Spleen (tissue), 7 donors: ENCODE measurements at regions not wholly inside any gene's neighbourhood (a gene's known extent, or its start where the extent isn't known, plus 50 kb on each side); places are given as distances from the start of the nearest gene placed in this dataset.

Experiments used
- POLR2AphosphoS5 ChIP-seq, 3 donors: sonication (generic); formaldehyde crosslinking; IDR thresholded peaks; one replicate each; pipeline ENCODE4 v1.5.1; 2017; ENCODE audit warnings: antibody characterized with exemption in 3 of 3
- TF ChIP-seq, protein P1 (sequence below), 11 experiments: fragments of 200-600 bp in 7 of 11; fragments of 450-650 bp in 4 of 11; sonication (generic) in 4 of 11; IDR thresholded peaks in 8 of 11; conservative IDR thresholded peaks in 3 of 11; 1 replicate in 7 of 11; 2 replicates in 4 of 11; pipeline versions ENCODE4 v1.4.0 to v1.8.0; 2016 to 2021; ENCODE audit warnings: antibody characterized with exemption in 11 of 11, inconsistent platforms in 4 of 11, mild to moderate bottlenecking in 1 of 11
- donor health status: DM: no; HTN: no; CAD: no; lungs with moderate emphysema.
- donor health status: DM: no; HTN: no; CAD: no.
- donor health status: DM: no; HTN: no; CAD: no.

DNA sequence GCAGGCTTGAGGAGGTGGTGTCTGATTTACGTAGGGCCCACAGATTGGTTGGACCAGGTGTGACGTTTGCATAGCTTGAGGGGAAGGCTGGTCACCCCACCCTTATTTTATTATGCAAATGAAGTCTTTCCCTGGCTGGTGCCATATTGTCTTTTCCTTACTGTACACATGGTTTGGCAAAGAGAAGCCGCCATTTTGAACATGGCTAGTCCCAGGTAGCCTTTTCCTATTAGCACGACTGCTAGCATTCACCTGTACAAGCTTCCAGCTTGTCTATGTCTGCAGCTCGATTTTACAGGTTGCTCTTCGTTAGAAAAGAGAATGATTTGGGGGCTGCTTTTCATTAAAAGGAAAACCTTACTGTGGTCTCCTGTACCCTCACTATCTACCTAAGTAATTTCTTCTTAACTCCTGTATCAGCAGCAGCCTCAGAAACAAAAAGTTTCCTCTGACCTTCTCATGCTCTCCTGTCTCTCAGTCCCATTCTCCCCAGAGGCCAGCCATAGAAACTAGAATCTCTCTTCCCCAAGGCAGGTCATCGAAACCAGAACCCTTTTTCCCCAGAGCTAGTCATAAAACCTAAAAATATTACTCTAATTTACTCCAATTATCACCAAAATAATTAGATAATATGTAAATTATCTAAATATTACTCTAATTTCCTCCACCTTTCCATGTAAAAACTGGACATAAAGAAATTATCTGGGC lies 151.8 kb downstream of the B3GNT2 start:
- TF ChIP-seq, protein P1, sequence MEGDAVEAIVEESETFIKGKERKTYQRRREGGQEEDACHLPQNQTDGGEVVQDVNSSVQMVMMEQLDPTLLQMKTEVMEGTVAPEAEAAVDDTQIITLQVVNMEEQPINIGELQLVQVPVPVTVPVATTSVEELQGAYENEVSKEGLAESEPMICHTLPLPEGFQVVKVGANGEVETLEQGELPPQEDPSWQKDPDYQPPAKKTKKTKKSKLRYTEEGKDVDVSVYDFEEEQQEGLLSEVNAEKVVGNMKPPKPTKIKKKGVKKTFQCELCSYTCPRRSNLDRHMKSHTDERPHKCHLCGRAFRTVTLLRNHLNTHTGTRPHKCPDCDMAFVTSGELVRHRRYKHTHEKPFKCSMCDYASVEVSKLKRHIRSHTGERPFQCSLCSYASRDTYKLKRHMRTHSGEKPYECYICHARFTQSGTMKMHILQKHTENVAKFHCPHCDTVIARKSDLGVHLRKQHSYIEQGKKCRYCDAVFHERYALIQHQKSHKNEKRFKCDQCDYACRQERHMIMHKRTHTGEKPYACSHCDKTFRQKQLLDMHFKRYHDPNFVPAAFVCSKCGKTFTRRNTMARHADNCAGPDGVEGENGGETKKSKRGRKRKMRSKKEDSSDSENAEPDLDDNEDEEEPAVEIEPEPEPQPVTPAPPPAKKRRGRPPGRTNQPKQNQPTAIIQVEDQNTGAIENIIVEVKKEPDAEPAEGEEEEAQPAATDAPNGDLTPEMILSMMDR (IDR thresholded peaks at IDR 0.05 in 8 of 11, conservative IDR thresholded peaks at IDR 0.05 in 3 of 11): no peak
- TF ChIP-seq POLR2AphosphoS5 (IDR thresholded peaks at IDR 0.05): no peak
